Mucosa of descending colon (tissue), 3 donors: ENCODE measurements at regions not wholly inside any gene's neighbourhood (a gene's known extent, or its start where the extent isn't known, plus 50 kb on each side); places are given as distances from the start of the nearest gene placed in this dataset.
"Not testable (repeated sequence)": the region's sequence is repeated elsewhere in the genome, so short reads cannot be mapped to it uniquely, and the experiment has no call there.

ENCODE experiments used
- ATAC-seq: fragments of 200-7000 bp; cut with Tn5 transposase; one replicate; pipeline ENCODE4 v1.9.1; 2020; ENCODE audit warnings: mild to moderate bottlenecking, moderate library complexity
- DNase-seq, 3 donors: peaks; one replicate each; pipeline ENCODE4 v3.0.0-alpha.2; 2020
- H3K36me3 ChIP-seq: fragments of 200-600 bp; one replicate; pipeline ENCODE4 v1.8.0; 2021; ENCODE audit warnings: low read depth, mild to moderate bottlenecking
- H3K4me1 ChIP-seq: fragments of 200-600 bp; one replicate; pipeline ENCODE4 v1.8.0; 2021; ENCODE audit warnings: low read depth, mild to moderate bottlenecking
- H3K4me3 ChIP-seq: fragments of 200-600 bp; one replicate; pipeline ENCODE4 v1.8.0; 2021; ENCODE audit warnings: mild to moderate bottlenecking
- H3K9me3 ChIP-seq: fragments of 200-600 bp; one replicate; pipeline ENCODE4 v1.8.0; 2021; ENCODE audit warnings: mild to moderate bottlenecking
- CTCF ChIP-seq: fragments of 200-600 bp; IDR thresholded peaks from one replicate; pipeline ENCODE4 v1.8.0; 2022; ENCODE audit warnings: antibody characterized with exemption, mild to moderate bottlenecking
- intact Hi-C, 2 donors: fragments of 100-400 bp; cut with DNase I in 1 of 2; cut with micrococcal nuclease in 1 of 2; formaldehyde crosslinking; loops; one replicate each; pipeline versions ENCODE4 v1.11.0 to v1.11.1; 2022; cut with DNase I, micrococcal nuclease
- donor health status: DM: no; HTN: no; CAD: no; lungs with moderate emphysema.
- donor health status: DM: no; HTN: no; CAD: no.
- donor health status: DM: no; HTN: yes; CAD: no.

- no peak overlapping the region for H3K4me3 ChIP-seq
- intact Hi-C loops: no loop called here
- DNase-seq (no peak), ATAC-seq (no peak)
- H3K9me3 ChIP-seq: no peaks in the 10 kb centered on the region
- no peak for TF ChIP-seq CTCF
- no peaks in the 10 kb centered on the region for H3K36me3 ChIP-seq
- no peaks in the 10 kb centered on the region for H3K4me1 ChIP-seq
These were observed 128.8 kb upstream of the SYNCRIP start for GRCh38 chr6:85771455-85771854.

DNA sequence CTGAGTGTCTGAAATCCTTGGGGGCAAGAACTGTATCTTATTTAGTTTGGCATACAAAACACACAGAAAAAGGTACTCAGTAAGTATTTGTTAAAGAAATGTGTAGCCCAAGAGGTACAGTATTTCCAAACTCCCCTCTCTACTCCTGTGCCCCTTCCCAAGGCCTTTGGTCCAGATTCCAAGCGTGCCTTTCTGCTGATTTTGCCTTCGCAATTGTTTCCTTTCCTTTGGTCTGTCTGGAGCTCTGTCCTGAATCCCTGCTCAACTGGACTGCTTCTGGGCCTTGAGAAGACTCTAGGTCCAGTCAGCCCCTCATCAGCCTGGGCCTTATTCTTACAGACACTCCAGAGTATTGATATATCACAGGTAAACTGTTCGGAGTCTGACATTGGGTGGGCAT, 122.2 kb upstream of the SYNCRIP start:
- no peak for ATAC-seq
- intact Hi-C loops: no loop called here
- Histone ChIP-seq H3K4me1 (no peaks in the 10 kb centered on the region), H3K9me3 (no peaks in the 10 kb centered on the region), H3K36me3 (no peaks in the 10 kb centered on the region), H3K4me3 (no peak overlapping the region)
- no peak for TF ChIP-seq CTCF
- DNase-seq: no peak

- Histone ChIP-seq H3K4me3 (no peak overlapping the region), H3K4me1 (peaks cover 3% of the 10 kb centered on the region), H3K36me3 (no peaks in the 10 kb centered on the region), H3K9me3 (no peaks in the 10 kb centered on the region)
- peak; percentile 16 for TF ChIP-seq CTCF
- ATAC-seq (no peak), DNase-seq (peak in 1 of 3 donors; percentile 31)
- intact Hi-C loops: no loop called here
These were observed 114.3 kb upstream of the SYNCRIP start for GRCh38 chr6:85756982-85757381.

DNA sequence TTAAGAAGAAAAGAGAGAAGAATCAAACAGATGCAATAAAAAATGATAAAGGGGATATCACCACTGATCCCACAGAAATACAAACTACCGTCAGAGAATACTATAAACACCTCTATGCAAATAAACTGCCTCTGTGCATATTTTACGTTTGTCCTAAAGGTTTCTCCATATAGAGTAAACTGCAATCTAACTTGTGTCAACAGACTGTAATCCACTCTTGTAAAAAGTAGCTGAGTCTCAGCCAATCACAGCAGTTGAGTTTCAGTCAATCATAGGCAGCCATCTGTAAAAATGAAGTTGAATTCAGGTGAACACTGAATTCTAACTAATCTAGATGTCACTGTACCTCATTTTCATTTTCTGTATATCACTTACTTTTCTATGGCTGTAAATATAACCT, 112.2 kb upstream of the SYNCRIP start:
- intact Hi-C loops: no loop called here
- Histone ChIP-seq H3K4me3 (no peak overlapping the region), H3K4me1 (peaks cover 10% of the 10 kb centered on the region), H3K36me3 (no peaks in the 10 kb centered on the region), H3K9me3 (no peaks in the 10 kb centered on the region)
- peak; percentile 75 for ATAC-seq
- no peak for TF ChIP-seq CTCF
- DNase-seq: no peak

- Histone ChIP-seq H3K9me3 (no peaks in the 10 kb centered on the region), H3K36me3 (no peaks in the 10 kb centered on the region), H3K4me1 (peaks cover 10% of the 10 kb centered on the region), H3K4me3 (no peak overlapping the region)
- intact Hi-C loops: no loop called here
- no peak for ATAC-seq
- no peak for DNase-seq
- TF ChIP-seq CTCF: no peak
These were observed 109.9 kb upstream of the SYNCRIP start for GRCh38 chr6:85752602-85753001.

GRCh38 chr6:85751374-85752055, 108.8 kb upstream of the SYNCRIP start:
- H3K36me3 ChIP-seq: no peaks in the 10 kb centered on the region
- H3K4me1 ChIP-seq: peaks cover 10% of the 10 kb centered on the region
- no peak overlapping the region for H3K4me3 ChIP-seq
- DNase-seq (peak; percentile 37 to 52 (median 46)), ATAC-seq (peak; percentile 96)
- H3K9me3 ChIP-seq: no peaks in the 10 kb centered on the region
- no peak for TF ChIP-seq CTCF
- intact Hi-C loops: no loop called here

DNA sequence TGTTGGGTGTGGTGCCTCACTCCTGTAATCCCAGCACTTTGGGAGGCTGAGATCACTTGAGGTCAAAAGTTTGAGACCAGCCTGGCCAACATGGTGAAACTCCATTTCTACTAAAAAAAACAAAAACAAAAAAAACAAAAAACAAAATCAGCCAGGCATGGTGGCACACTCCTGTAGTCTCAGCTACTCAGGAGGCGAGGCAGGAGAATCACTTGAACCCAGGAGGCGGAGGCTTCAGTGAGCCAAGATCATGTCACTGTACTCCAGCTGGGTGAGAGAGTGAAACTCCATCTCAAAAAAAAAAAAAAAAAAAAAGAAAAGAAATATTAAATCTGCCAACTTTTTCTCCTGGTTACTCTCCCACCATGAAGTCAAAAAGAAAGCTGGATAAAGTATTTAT, 107.5 kb upstream of the SYNCRIP start:
- H3K9me3 ChIP-seq, H3K36me3 ChIP-seq, ATAC-seq, H3K4me3 ChIP-seq, H3K4me1 ChIP-seq, DNase-seq, intact Hi-C loops: not testable (repeated sequence)
